GM23338 (cell line): ENCODE measurements at regions not wholly inside any gene's neighbourhood (a gene's known extent, or its start where the extent isn't known, plus 50 kb on each side); places are given as distances from the start of the nearest gene placed in this dataset.

ENCODE experiments used
- CREB1 ChIP-seq: fragments of 250-450 bp; sonication (Bioruptor Pico); IDR thresholded peaks from 2 replicates; pipeline ENCODE4 v1.5.0; 2020; ENCODE audit warnings: low read depth, mild to moderate bottlenecking, moderate library complexity
- CTCF ChIP-seq, 2 experiments: fragments of 200-600 bp in 1 of 2; sonication (generic) in 1 of 2; conservative IDR thresholded peaks; 2 replicates each; pipeline versions ENCODE4 v1.5.1 to v1.6.1; 2016 to 2017; ENCODE audit warnings: antibody characterized with exemption in 2 of 2, low read depth in 2 of 2, mild to moderate bottlenecking in 2 of 2, moderate library complexity in 1 of 2
- ETS1 ChIP-seq: IDR thresholded peaks from 2 replicates; pipeline ENCODE4 v1.6.1; 2016; ENCODE audit warnings: antibody characterized with exemption
- EZH2 ChIP-seq: fragments of 200-600 bp; sonication (generic); IDR thresholded peaks from one replicate; pipeline ENCODE4 v1.8.0; 2017; ENCODE audit warnings: antibody characterized with exemption, mild to moderate bottlenecking, low read depth; ENCODE audit not compliant: unreplicated experiment
- EZH2phosphoT487 ChIP-seq: fragments of 200-600 bp; sonication (generic); IDR thresholded peaks from one replicate; pipeline ENCODE4 v1.8.1; 2018; ENCODE audit warnings: antibody characterized with exemption; ENCODE audit not compliant: unreplicated experiment
- JUNB ChIP-seq: IDR thresholded peaks from one replicate; pipeline ENCODE4 v1.6.1; 2016; ENCODE audit warnings: antibody characterized with exemption; ENCODE audit not compliant: unreplicated experiment
- NANOG ChIP-seq: IDR thresholded peaks from 2 replicates; pipeline ENCODE4 v1.6.1; 2016; ENCODE audit warnings: antibody characterized with exemption, borderline replicate concordance
- POLR2AphosphoS5 ChIP-seq: IDR thresholded peaks from 2 replicates; pipeline ENCODE4 v1.6.1; 2016; ENCODE audit warnings: antibody characterized with exemption, low read depth
- REST ChIP-seq: IDR thresholded peaks from one replicate; pipeline ENCODE4 v1.6.1; 2018; ENCODE audit warnings: antibody characterized with exemption; ENCODE audit not compliant: unreplicated experiment

- TF ChIP-seq JUNB (no peak), REST (no peak), ETS1 (no peak), CTCF (conservative IDR thresholded peaks at IDR 0.05; ENCODE audit: low read depth in 2 of 2) (no peak), POLR2AphosphoS5 (no peak), NANOG (no peak), EZH2phosphoT487 (no peak), EZH2 (no peak), CREB1 (CRISPR knock-in tag) (no peak)
These were observed 1375.9 kb upstream of the RAG2 start for GRCh38 chr11:37973941-37974340.
